ENCODE measurements at regions not wholly inside any gene's neighbourhood (a gene's known extent, or its start where the extent isn't known, plus 50 kb on each side); places are given as distances from the start of the nearest gene placed in this dataset.

DNA sequence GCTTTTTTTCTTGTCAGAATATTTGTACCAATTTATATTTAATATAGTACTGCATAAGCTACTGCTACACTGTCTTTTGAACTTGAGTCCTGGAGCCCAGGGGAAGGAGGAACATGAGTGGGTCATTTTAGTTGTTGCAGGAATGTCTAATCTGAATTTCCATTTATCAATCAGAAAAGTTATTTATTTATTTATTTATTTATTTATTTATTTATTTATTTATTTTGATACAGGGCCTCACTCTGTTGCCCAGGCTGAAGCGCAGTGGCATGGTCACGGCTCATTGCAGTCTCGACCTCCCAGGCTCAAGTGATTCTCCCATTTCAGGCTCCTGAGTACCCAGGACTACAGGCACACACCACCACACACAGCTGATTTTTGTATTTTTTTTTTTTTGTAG lies 712.6 kb downstream of the NR2F1-AS1 start:
- no peaks in the 10 kb centered on the region for H3K4me1 ChIP-seq (ENCODE audit: insufficient read depth)
- no peak overlapping the region for H3K4me3 ChIP-seq
- no peak for DNase-seq
- no peaks in the 10 kb centered on the region for H3K27me3 ChIP-seq
- 97 to 100% (median 98%) methylated on average over 3 of the region's 3 CpGs for whole genome bisulfite sequencing, 3 donors
- no peak for TF ChIP-seq EP300 (IDR thresholded peaks at IDR 0.05)
- TF ChIP-seq, protein P1, sequence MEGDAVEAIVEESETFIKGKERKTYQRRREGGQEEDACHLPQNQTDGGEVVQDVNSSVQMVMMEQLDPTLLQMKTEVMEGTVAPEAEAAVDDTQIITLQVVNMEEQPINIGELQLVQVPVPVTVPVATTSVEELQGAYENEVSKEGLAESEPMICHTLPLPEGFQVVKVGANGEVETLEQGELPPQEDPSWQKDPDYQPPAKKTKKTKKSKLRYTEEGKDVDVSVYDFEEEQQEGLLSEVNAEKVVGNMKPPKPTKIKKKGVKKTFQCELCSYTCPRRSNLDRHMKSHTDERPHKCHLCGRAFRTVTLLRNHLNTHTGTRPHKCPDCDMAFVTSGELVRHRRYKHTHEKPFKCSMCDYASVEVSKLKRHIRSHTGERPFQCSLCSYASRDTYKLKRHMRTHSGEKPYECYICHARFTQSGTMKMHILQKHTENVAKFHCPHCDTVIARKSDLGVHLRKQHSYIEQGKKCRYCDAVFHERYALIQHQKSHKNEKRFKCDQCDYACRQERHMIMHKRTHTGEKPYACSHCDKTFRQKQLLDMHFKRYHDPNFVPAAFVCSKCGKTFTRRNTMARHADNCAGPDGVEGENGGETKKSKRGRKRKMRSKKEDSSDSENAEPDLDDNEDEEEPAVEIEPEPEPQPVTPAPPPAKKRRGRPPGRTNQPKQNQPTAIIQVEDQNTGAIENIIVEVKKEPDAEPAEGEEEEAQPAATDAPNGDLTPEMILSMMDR (IDR thresholded peaks at IDR 0.05) = no peak
- TF ChIP-seq POLR2A (IDR thresholded peaks at IDR 0.05) = no peak
- no peaks in the 10 kb centered on the region for H3K36me3 ChIP-seq
- no peaks in the 10 kb centered on the region for H3K9me3 ChIP-seq
- H3K27ac ChIP-seq = no peak overlapping the region
- intact Hi-C loops (cut with DNase I) = no loop called here

DNA sequence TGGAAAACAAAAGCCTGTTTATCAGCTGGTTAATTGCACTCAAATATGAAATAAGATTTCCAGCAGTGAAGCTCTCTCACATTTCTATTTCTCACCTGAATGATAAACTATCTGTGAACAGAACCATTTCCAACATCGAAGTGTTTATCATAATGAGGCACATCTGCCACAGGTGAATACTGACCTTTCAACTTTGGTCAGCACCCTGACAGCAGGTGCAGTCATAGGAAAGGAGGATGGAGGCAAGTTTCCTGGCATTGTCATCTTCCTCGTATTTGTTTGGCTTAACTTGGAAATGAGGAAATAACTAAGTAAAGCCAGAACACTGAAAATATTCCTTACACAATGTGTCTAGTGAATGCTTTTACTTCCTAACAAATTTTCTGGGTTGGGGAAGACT lies 716.4 kb downstream of the NR2F1-AS1 start:
- TF ChIP-seq EP300 (IDR thresholded peaks at IDR 0.05) = no peak
- TF ChIP-seq POLR2A (IDR thresholded peaks at IDR 0.05) = no peak
- TF ChIP-seq, protein P1 (IDR thresholded peaks at IDR 0.05) = no peak
- 52 to 59% (median 54%) methylated on average over 2 of the region's 2 CpGs for WGBS, 3 donors
- Histone ChIP-seq H3K27ac (no peak overlapping the region), H3K4me3 (no peak overlapping the region), H3K36me3 (no peaks in the 10 kb centered on the region), H3K4me1 (ENCODE audit: insufficient read depth) (no peaks in the 10 kb centered on the region), H3K27me3 (no peaks in the 10 kb centered on the region), H3K9me3 (no peaks in the 10 kb centered on the region)
- intact Hi-C loops (cut with DNase I) = no loop called here
- DNase-seq = no peak

GRCh38 chr5:92863666-92864065 lies 717.4 kb downstream of the NR2F1-AS1 start:
- H3K4me1 ChIP-seq (ENCODE audit: insufficient read depth) = no peaks in the 10 kb centered on the region
- no peaks in the 10 kb centered on the region for H3K27me3 ChIP-seq
- no peaks in the 10 kb centered on the region for H3K9me3 ChIP-seq
- TF ChIP-seq POLR2A (IDR thresholded peaks at IDR 0.05) = no peak
- TF ChIP-seq, protein P1 (IDR thresholded peaks at IDR 0.05) = no peak
- TF ChIP-seq EP300 (IDR thresholded peaks at IDR 0.05) = no peak
- intact Hi-C loops (cut with DNase I) = no loop called here
- 87 to 91% (median 87%) methylated on average over 2 of the region's 2 CpGs for WGBS, 3 donors
- no peak overlapping the region for H3K4me3 ChIP-seq
- DNase-seq = no peak
- no peak overlapping the region for H3K27ac ChIP-seq
- no peaks in the 10 kb centered on the region for H3K36me3 ChIP-seq

GRCh38 chr5:92861531-92862285 lies 719.3 kb downstream of the NR2F1-AS1 start:
- DNase-seq = no peak
- no peak overlapping the region for H3K4me3 ChIP-seq
- H3K9me3 ChIP-seq = no peaks in the 10 kb centered on the region
- H3K27ac ChIP-seq = no peak overlapping the region
- intact Hi-C loops (cut with DNase I) = no loop called here
- TF ChIP-seq POLR2A (IDR thresholded peaks at IDR 0.05) (no peak), EP300 (IDR thresholded peaks at IDR 0.05) (no peak)
- TF ChIP-seq, protein P1 (IDR thresholded peaks at IDR 0.05) = no peak
- no peaks in the 10 kb centered on the region for H3K36me3 ChIP-seq
- WGBS, 3 donors = 90 to 92% (median 90%) methylated on average over 3 of the region's 3 CpGs
- H3K4me1 ChIP-seq (ENCODE audit: insufficient read depth) = no peaks in the 10 kb centered on the region
- no peaks in the 10 kb centered on the region for H3K27me3 ChIP-seq
